Hematopoietic multipotent progenitor cell (in vitro differentiated cells): ENCODE measurements at regions not wholly inside any gene's neighbourhood (a gene's known extent, or its start where the extent isn't known, plus 50 kb on each side); places are given as distances from the start of the nearest gene placed in this dataset.

Source experiments
- DNase-seq, 3 donors: peaks; one replicate each; pipeline ENCODE4 v3.0.0-alpha.2; 2011 to 2015; ENCODE audit warnings: low read depth in 2 of 3, low spot score in 2 of 3

- DNase-seq, result peak in 2 of 3 donors; percentile 58 to 79
Observed at GRCh38 chr2:40760071-40760666, 308.3 kb upstream of the SLC8A1 start.

GRCh38 chr2:40773291-40773690 lies 321.4 kb upstream of the SLC8A1 start:
- no peak for DNase-seq

- no peak for DNase-seq
Observed at GRCh38 chr2:40783704-40784103, 331.8 kb upstream of the SLC8A1 start.

DNA sequence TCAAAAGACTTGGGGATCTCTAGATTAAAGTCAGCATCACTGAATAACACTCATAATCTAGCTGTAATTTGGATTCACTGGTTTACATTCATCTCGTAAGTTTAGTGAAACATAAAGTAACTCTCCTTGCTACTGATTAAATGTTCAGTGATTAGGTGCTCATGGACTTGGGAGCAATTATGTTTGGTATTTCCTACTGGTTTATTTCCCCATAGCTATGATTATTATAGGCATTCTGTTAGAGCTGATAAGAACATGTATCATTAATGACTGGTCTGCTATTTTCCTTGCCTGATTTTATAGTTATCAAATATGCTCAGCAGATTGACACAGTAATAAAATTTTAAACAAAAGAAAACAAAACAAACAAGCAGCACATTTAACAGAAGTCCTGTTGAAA lies 334.7 kb upstream of the SLC8A1 start:
- DNase-seq, result no peak

GRCh38 chr2:40797120-40797519 lies 345.2 kb upstream of the SLC8A1 start:
- DNase-seq, result no peak

- no peak for DNase-seq
Observed at GRCh38 chr2:40803900-40804299, 352.0 kb upstream of the SLC8A1 start.

DNA sequence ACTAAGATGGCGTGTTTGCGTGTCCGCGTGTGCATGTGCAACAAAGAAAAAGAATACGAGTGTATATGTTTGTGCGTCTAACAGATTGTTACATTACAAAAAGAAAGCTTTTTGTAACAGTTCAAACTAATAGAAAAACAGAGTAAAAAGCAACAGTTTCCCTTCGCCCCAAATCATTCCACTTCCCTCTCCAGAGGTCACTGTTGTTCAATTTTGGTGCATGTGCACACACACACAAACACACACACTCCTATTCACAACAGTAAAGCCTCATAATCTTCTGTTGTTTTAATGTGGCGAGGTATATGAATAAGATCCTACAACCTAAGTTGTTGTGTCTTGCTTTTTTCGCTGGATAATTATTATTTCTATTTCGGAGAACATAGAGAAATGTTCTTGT lies 357.3 kb upstream of the SLC8A1 start:
- DNase-seq, result peak in 2 of 3 donors; percentile 3 to 31

- DNase-seq, result peak in 2 of 3 donors; percentile 45 to 90
Observed at GRCh38 chr2:40814616-40815015, 362.7 kb upstream of the SLC8A1 start.

DNA sequence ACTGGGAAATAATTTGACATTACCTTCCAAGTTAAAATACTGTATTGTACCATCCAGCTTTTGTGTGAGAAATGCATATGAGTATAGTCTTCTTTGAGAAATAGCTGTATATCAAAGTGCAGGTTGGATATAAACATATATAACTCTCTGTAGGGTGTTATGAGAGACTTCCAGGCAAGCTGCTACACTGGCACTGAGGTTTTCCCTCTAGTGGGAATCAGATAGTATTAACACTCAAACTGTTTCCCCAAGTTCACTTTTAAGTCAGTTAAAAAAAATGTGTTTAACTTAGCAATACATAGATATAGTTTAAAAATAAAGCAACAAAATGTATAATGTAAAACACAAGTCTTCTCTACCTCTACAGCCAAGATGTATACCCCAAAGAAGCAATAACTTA lies 368.4 kb upstream of the SLC8A1 start:
- DNase-seq, result no peak

DNA sequence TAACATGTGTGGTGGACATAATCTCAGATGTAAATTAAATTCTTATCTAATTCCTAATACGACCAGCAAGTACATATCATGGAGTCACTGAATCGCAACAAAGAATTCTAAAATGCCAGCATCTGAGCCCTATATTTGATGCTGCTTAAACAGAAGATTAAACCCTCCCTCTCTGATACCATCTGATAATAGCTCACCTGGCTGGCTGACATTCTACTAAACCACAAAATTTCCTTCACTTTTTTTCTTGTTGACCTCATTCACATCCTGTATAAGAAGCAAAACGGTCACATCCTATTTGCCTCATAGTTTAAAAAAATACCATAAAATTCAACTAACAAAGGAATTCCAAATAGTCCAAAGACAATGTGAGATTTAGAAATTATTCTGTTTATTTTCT lies 371.6 kb upstream of the SLC8A1 start:
- DNase-seq, result peak in 2 of 3 donors; percentile 1 to 19

- no peak for DNase-seq
Observed at GRCh38 chr2:40824278-40824677, 372.4 kb upstream of the SLC8A1 start.

- DNase-seq, result no peak
Observed at GRCh38 chr2:40827392-40827791, 375.5 kb upstream of the SLC8A1 start.

DNA sequence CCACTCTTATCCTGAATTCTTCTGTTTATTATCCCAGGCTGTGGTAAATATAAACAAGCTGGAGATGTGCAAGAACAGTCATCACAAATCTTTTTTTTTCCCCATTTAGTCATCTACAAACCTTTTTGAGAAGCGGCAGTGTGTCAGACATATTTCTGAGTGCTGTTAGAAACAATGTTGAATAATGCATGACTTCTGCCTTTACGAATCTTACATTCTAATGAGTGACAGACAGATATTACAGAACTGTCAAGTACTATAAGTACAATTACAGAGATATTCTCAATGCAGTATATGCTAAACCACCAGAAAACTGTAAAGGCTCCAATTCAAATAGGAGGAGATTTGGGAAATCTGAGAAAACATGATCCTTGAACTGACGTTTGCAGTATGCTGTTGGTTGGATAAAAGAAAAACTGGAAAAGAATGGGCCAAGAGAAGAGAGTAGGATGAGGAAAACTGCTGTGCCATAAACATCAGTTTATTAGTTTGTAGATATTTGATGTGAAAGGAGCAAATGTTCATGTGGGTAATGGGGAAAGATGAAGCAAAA lies 379.5 kb upstream of the SLC8A1 start:
- DNase-seq, result no peak

DNA sequence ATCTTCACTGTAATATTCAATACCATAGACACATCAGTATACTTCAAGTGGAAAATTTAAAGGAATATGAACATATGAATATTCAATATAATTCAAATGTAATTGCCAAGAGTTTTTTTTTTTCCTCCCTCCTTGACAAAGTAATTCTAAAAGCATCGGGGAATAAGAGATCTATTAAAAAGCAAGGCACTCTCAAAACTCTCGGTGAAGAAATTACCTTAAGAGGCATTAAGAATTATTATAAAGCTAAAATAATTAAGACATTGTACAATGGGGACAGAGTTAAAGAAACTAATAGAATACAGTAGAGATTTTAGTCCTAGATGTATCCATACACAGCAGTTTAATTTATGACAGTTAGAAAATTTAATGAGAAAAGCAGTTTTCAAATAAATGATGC lies 390.0 kb upstream of the SLC8A1 start:
- DNase-seq, result no peak

- no peak for DNase-seq
Observed at GRCh38 chr2:40844353-40845277, 392.7 kb upstream of the SLC8A1 start.

DNA sequence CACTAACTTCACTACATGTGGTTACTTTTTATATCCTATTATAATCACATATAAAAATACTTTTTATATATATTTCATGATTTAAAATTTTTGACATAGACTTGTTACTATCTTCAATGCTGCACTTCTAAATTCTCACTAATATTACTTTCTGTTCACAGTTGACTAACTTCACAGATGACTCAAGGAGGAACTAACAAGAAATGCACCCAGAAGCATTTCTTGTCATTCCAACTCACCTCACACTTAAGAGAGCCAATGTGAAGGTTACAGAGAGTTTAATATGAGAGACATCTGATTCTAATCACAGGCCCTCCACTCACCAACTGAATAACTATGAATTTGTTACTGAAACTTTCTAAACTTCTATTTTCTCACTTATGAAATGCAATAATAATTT lies 399.8 kb upstream of the SLC8A1 start:
- no peak for DNase-seq

DNA sequence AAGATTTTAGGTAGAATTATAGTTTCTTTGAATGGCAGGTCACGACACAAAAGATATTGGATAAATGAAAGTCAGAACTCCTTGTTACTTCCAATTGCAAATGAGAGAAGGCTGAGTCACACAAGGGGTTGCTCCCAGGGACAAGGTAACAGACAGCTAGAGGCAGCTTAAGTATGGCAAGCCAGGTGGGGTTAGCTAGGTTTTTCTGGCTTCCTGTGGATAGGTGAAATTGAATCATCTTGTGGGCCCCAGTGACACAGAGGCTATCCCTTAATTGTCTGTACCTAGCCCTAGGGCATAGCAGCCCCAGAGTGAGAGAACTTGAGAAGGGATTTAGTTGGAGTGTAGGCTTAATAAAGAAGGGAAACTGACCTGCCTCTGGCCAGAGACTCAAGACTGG lies 407.7 kb upstream of the SLC8A1 start:
- DNase-seq, result no peak

DNA sequence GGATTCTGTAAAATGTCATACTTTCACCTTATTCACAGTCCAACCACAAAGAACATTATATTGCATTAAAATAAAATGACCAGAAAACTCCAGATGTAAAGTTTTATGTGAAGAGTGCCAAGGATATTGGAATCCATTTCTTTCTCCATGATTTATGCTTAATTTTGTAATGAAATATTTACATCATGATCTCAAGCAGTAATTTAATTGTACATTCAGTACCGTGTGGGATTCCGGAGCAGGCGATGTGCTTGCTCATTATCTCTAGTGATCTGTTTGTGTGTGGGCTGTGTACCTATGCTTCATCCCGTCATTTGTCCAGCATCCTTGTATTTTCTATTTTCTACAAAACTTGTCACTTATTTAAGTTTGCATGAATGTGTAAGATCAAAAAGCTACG lies 415.9 kb upstream of the SLC8A1 start:
- no peak for DNase-seq

GRCh38 chr2:40872580-40872979 lies 420.7 kb upstream of the SLC8A1 start:
- peak in 1 of 3 donors; percentile 10 for DNase-seq

GRCh38 chr2:40874380-40874779 lies 422.5 kb upstream of the SLC8A1 start:
- DNase-seq, result no peak

DNA sequence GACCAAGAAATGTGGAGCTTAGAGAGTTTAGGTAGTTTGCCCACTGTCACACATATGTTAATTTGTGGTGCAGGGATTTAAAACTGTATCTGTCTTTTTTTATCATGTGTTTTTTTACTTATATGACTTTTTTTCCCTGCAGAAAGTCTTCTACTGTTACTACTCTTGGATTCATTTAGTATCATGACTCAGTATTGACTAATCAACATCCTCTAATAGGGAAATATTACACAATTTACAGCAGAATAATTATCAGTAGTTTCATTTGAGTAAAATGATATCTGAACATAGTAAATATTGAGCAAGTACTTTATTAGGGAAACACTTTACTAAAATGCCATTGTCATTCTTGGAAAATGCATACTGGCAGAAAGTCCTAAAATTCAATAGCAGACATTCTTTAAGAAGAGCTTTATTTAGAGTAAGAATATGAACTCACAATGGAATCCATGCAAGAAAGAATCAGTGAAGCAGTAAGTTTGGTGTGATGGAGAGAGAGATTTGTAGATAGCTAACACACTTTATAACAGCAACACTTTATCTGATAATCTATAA lies 425.9 kb upstream of the SLC8A1 start:
- no peak for DNase-seq

GRCh38 chr2:40879305-40879704 lies 427.4 kb upstream of the SLC8A1 start:
- no peak for DNase-seq
